WTC11 (cell line): ENCODE measurements at regions not wholly inside any gene's neighbourhood (a gene's known extent, or its start where the extent isn't known, plus 50 kb on each side); places are given as distances from the start of the nearest gene placed in this dataset.

Source experiments
- ATAC-seq: fragments of 200-7000 bp; cut with Tn5 transposase; 2 replicates; pipeline ENCODE4 v1.10.0; 2021; ENCODE audit warnings: mild to moderate bottlenecking, moderate library complexity
- CTCF ChIA-PET: fragments of 300-600 bp; sonication (Branson Sonifier 250); formaldehyde crosslinking; loops from one replicate; lab custom pipeline; 2021; ENCODE audit warnings: antibody characterized with exemption; lab: Charles Lee
- POLR2A ChIA-PET: fragments of 350-600 bp; sonication (Branson Sonifier 250); formaldehyde crosslinking; loops from one replicate; lab custom pipeline; 2021; ENCODE audit warnings: antibody characterized with exemption; lab: Charles Lee
- DNase-seq: peaks from one replicate; pipeline ENCODE4 v3.0.0; 2021; ENCODE audit warnings: low spot score
- H3K27ac Mint-ChIP-seq: 2 replicates; pipeline ENCODE4 v1.8.0; 2021; ENCODE audit warnings: mixed read lengths
- H3K27me3 Mint-ChIP-seq: 2 replicates; pipeline ENCODE4 v1.8.0; 2021; ENCODE audit warnings: low read depth, mild to moderate bottlenecking, moderate library complexity, mixed read lengths
- H3K36me3 Mint-ChIP-seq: 2 replicates; pipeline ENCODE4 v1.8.0; 2021; ENCODE audit warnings: mixed read lengths
- H3K4me1 Mint-ChIP-seq: 2 replicates; pipeline ENCODE4 v1.8.0; 2022; ENCODE audit warnings: mixed read lengths
- H3K4me3 Mint-ChIP-seq: 2 replicates; pipeline ENCODE4 v1.8.0; 2021; ENCODE audit warnings: mild to moderate bottlenecking, moderate library complexity, mixed read lengths
- H3K9me3 Mint-ChIP-seq: 2 replicates; pipeline ENCODE4 v1.8.0; 2021; ENCODE audit warnings: mixed read lengths
- ATF1 ChIP-seq: sonication (generic); formaldehyde crosslinking; IDR thresholded peaks from 2 replicates; pipeline ENCODE4 v1.8.1; 2023; ENCODE audit warnings: mild to moderate bottlenecking, moderate library complexity, missing genetic modification reagents
- ATF2 ChIP-seq: sonication (generic); formaldehyde crosslinking; IDR thresholded peaks from 2 replicates; pipeline ENCODE4 v1.8.1; 2022; ENCODE audit warnings: low read depth, missing genetic modification reagents, borderline replicate concordance
- EMX1 ChIP-seq: fragments of 250-450 bp; sonication (Bioruptor Pico); IDR thresholded peaks from 2 replicates; pipeline ENCODE4 v1.8.0; 2021; ENCODE audit warnings: mild to moderate bottlenecking
- FOXK1 ChIP-seq: sonication (generic); formaldehyde crosslinking; IDR thresholded peaks from 2 replicates; pipeline ENCODE4 v1.8.0; 2022; ENCODE audit warnings: mild to moderate bottlenecking, moderate library complexity, missing genetic modification reagents
- FOXP1 ChIP-seq: sonication (generic); formaldehyde crosslinking; IDR thresholded peaks from 2 replicates; pipeline ENCODE4 v1.8.0; 2022; ENCODE audit warnings: missing genetic modification reagents, mild to moderate bottlenecking, moderate library complexity, borderline replicate concordance
- GABPB1 ChIP-seq: sonication (generic); formaldehyde crosslinking; IDR thresholded peaks from 2 replicates; pipeline ENCODE4 v1.8.1; 2023; ENCODE audit warnings: mild to moderate bottlenecking, missing genetic modification reagents
- HMGXB4 ChIP-seq: sonication (generic); formaldehyde crosslinking; IDR thresholded peaks from 2 replicates; pipeline ENCODE4 v1.8.1; 2023; ENCODE audit warnings: mild to moderate bottlenecking, moderate library complexity, missing genetic modification reagents
- KAT7 ChIP-seq: sonication (generic); formaldehyde crosslinking; IDR thresholded peaks from 2 replicates; pipeline ENCODE4 v1.8.1; 2023; ENCODE audit warnings: missing genetic modification reagents, mild to moderate bottlenecking, borderline replicate concordance
- MLX ChIP-seq: sonication (generic); formaldehyde crosslinking; IDR thresholded peaks from 2 replicates; pipeline ENCODE4 v1.8.1; 2023; ENCODE audit warnings: mild to moderate bottlenecking, missing genetic modification reagents, moderate library complexity
- NR1H2 ChIP-seq: sonication (generic); formaldehyde crosslinking; IDR thresholded peaks from 2 replicates; pipeline ENCODE4 v1.9.0; 2021; ENCODE audit warnings: mild to moderate bottlenecking, moderate library complexity, missing genetic modification reagents
- NR2C2 ChIP-seq: sonication (generic); formaldehyde crosslinking; IDR thresholded peaks from 2 replicates; pipeline ENCODE4 v1.8.0; 2022; ENCODE audit warnings: mild to moderate bottlenecking, missing genetic modification reagents
- PRRX2 ChIP-seq: fragments of 250-450 bp; sonication (Bioruptor Pico); IDR thresholded peaks from 2 replicates; pipeline ENCODE4 v1.8.0; 2021; ENCODE audit warnings: mild to moderate bottlenecking
- RELA ChIP-seq: sonication (generic); formaldehyde crosslinking; IDR thresholded peaks from 2 replicates; pipeline ENCODE4 v1.8.1; 2022; ENCODE audit warnings: missing genetic modification reagents, mild to moderate bottlenecking, borderline replicate concordance
- SOX15 ChIP-seq: fragments of 250-450 bp; sonication (Bioruptor Pico); IDR thresholded peaks from 2 replicates; pipeline ENCODE4 v1.9.0; 2021; ENCODE audit warnings: mild to moderate bottlenecking
- SP1 ChIP-seq: sonication (generic); formaldehyde crosslinking; conservative IDR thresholded peaks from 2 replicates; pipeline ENCODE4 v1.8.1; 2022; ENCODE audit warnings: missing genetic modification reagents
- ZNF138 ChIP-seq: sonication (generic); formaldehyde crosslinking; conservative IDR thresholded peaks from 2 replicates; pipeline ENCODE4 v1.8.1; 2022; ENCODE audit warnings: mild to moderate bottlenecking, moderate library complexity, missing genetic modification reagents
- ZNF416 ChIP-seq: fragments of 250-450 bp; sonication (Bioruptor Pico); IDR thresholded peaks from 2 replicates; pipeline ENCODE4 v1.9.0; 2021; ENCODE audit warnings: mild to moderate bottlenecking, inconsistent platforms
- TF ChIP-seq, protein P1 (sequence below): sonication (generic); formaldehyde crosslinking; conservative IDR thresholded peaks from 2 replicates; pipeline ENCODE4 v1.8.1; 2023; ENCODE audit warnings: mild to moderate bottlenecking, low read depth, missing genetic modification reagents, moderate library complexity
- TF ChIP-seq, protein P2 (sequence below): sonication (generic); formaldehyde crosslinking; IDR thresholded peaks from 2 replicates; pipeline ENCODE4 v1.8.1; 2023; ENCODE audit warnings: mild to moderate bottlenecking, missing genetic modification reagents
- TF ChIP-seq, protein P3 (sequence below): fragments of 250-450 bp; sonication (Bioruptor Pico); IDR thresholded peaks from 2 replicates; pipeline ENCODE4 v1.8.0; 2021; ENCODE audit warnings: mild to moderate bottlenecking
- TF ChIP-seq, protein P4 (sequence below): sonication (generic); formaldehyde crosslinking; IDR thresholded peaks from 2 replicates; pipeline ENCODE4 v1.8.0; 2022; ENCODE audit warnings: mild to moderate bottlenecking, missing genetic modification reagents

DNA sequence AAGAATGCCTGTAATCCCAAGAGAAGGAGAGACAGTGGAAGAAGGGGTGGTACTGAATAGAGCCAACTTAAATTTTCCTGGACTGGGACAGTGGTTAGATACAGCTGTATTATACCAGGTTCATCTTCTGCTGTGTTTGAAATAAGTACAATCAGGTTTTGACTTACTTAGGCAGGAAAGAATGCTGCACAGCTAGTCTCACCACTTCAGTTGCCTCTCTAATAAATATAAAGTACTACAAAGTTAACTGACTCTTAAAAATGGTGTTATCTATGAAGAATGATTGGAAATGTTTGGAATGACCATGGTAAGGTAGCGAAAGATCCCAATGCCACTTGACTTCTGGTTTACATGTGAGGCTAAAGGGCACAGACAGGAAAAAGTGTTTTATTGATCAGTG lies 652.1 kb downstream of the NOVA1 start (continued):
- TF ChIP-seq PRRX2 (no peak), FOXP1 (CRISPR knock-in tag) (no peak), SOX15 (CRISPR knock-in tag) (no peak), MLX (CRISPR knock-in tag) (no peak), ATF2 (CRISPR knock-in tag) (no peak), ZNF416 (CRISPR knock-in tag) (no peak), GABPB1 (CRISPR knock-in tag) (no peak), ZNF138 (no peak), HMGXB4 (CRISPR knock-in tag) (no peak)
- TF ChIP-seq, protein P1, sequence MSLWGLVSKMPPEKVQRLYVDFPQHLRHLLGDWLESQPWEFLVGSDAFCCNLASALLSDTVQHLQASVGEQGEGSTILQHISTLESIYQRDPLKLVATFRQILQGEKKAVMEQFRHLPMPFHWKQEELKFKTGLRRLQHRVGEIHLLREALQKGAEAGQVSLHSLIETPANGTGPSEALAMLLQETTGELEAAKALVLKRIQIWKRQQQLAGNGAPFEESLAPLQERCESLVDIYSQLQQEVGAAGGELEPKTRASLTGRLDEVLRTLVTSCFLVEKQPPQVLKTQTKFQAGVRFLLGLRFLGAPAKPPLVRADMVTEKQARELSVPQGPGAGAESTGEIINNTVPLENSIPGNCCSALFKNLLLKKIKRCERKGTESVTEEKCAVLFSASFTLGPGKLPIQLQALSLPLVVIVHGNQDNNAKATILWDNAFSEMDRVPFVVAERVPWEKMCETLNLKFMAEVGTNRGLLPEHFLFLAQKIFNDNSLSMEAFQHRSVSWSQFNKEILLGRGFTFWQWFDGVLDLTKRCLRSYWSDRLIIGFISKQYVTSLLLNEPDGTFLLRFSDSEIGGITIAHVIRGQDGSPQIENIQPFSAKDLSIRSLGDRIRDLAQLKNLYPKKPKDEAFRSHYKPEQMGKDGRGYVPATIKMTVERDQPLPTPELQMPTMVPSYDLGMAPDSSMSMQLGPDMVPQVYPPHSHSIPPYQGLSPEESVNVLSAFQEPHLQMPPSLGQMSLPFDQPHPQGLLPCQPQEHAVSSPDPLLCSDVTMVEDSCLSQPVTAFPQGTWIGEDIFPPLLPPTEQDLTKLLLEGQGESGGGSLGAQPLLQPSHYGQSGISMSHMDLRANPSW (CRISPR knock-in tag): no peak
- TF ChIP-seq, protein P2, sequence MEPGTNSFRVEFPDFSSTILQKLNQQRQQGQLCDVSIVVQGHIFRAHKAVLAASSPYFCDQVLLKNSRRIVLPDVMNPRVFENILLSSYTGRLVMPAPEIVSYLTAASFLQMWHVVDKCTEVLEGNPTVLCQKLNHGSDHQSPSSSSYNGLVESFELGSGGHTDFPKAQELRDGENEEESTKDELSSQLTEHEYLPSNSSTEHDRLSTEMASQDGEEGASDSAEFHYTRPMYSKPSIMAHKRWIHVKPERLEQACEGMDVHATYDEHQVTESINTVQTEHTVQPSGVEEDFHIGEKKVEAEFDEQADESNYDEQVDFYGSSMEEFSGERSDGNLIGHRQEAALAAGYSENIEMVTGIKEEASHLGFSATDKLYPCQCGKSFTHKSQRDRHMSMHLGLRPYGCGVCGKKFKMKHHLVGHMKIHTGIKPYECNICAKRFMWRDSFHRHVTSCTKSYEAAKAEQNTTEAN (CRISPR knock-in tag): no peak
- TF ChIP-seq, protein P3, sequence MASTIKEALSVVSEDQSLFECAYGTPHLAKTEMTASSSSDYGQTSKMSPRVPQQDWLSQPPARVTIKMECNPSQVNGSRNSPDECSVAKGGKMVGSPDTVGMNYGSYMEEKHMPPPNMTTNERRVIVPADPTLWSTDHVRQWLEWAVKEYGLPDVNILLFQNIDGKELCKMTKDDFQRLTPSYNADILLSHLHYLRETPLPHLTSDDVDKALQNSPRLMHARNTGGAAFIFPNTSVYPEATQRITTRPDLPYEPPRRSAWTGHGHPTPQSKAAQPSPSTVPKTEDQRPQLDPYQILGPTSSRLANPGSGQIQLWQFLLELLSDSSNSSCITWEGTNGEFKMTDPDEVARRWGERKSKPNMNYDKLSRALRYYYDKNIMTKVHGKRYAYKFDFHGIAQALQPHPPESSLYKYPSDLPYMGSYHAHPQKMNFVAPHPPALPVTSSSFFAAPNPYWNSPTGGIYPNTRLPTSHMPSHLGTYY: no peak

DNA sequence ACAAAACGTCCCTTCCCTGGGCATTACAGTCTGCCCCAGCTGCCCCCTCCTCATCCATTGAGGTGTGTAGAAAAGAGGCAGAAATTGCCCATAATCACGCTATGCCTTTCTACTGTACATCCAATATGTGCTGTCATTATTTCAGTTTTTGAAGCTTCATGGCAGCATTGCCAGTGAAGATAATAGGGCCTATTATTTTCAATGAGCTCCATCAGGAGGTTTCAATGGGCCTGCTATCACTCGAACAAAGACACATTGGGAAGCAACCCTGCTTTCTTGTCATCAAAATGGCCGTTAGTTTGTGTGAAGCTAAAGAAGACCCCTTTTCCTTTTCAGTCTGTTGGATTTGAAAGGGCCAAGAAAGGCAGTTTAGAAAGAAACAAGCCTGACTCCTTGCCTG lies 653.8 kb downstream of the NOVA1 start:
- no peak overlapping the region for H3K27ac Mint-ChIP-seq
- no peak for TF ChIP-seq SP1
- no peak for TF ChIP-seq NR1H2 (CRISPR knock-in tag)
- TF ChIP-seq, all 79 proteins: peak for 0
- DNase-seq: no peak
- Mint-ChIP-seq H3K4me3 (no peak overlapping the region), H3K9me3 (no peaks in the 10 kb centered on the region), H3K4me1 (no peaks in the 10 kb centered on the region), H3K27me3 (no peaks in the 10 kb centered on the region), H3K36me3 (no peaks in the 10 kb centered on the region)
- CTCF ChIA-PET: interaction anchor here (1.2 to 2.0 kb wide), 2 partner anchors 36 to 64 kb away, joined by 4 to 8 read pairs; no protein-coding TSS in a partner anchor
- POLR2A ChIA-PET: no interaction called here
- no peak for ATAC-seq

DNA sequence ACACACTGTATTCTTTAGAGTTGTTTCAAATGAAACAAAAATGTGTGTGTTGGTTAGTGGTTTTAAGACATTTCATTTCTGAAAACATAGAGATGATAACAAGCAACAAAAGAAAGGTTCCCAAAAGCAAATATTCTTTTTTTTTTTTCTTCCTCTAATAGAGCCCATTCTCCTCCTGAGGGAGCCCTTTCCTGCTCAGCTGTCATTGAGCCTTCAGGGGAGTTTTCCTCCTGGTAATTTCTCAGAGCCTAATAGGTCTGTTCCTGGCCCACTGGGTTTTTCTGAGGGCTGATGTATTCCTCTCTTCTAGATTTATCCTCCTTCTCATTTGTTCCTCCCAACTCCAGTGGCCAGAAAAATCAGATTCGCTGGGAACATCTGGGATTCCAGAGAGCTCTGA lies 654.5 kb downstream of the NOVA1 start:
- CTCF ChIA-PET: interaction anchor here (1.0 to 2.0 kb wide), 4 partner anchors 35 to 220 kb away, joined by 3 to 8 read pairs (median 4); no protein-coding TSS in a partner anchor
- H3K4me1 Mint-ChIP-seq: no peaks in the 10 kb centered on the region
- no peak for DNase-seq
- TF ChIP-seq EMX1 (CRISPR knock-in tag) (no peak), KAT7 (CRISPR knock-in tag) (no peak), NR2C2 (CRISPR knock-in tag) (no peak), SP1 (no peak), RELA (CRISPR knock-in tag) (no peak), FOXP1 (CRISPR knock-in tag) (no peak), ATF1 (CRISPR knock-in tag) (no peak), FOXK1 (CRISPR knock-in tag) (no peak)
- TF ChIP-seq, protein P4, sequence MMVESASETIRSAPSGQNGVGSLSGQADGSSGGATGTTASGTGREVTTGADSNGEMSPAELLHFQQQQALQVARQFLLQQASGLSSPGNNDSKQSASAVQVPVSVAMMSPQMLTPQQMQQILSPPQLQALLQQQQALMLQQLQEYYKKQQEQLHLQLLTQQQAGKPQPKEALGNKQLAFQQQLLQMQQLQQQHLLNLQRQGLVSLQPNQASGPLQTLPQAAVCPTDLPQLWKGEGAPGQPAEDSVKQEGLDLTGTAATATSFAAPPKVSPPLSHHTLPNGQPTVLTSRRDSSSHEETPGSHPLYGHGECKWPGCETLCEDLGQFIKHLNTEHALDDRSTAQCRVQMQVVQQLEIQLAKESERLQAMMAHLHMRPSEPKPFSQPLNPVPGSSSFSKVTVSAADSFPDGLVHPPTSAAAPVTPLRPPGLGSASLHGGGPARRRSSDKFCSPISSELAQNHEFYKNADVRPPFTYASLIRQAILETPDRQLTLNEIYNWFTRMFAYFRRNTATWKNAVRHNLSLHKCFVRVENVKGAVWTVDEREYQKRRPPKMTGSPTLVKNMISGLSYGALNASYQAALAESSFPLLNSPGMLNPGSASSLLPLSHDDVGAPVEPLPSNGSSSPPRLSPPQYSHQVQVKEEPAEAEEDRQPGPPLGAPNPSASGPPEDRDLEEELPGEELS: no peak

More for the DNA sequence above, 654.5 kb downstream of the NOVA1 start:
- POLR2A ChIA-PET: interaction anchor here (0.5 kb wide), 1 partner anchor 92 kb away, joined by 3 read pairs; no protein-coding TSS in a partner anchor
- H3K27ac Mint-ChIP-seq: no peak overlapping the region
- H3K9me3 Mint-ChIP-seq: no peaks in the 10 kb centered on the region
- ATAC-seq: peak; percentile 46; the same call in 1 of the 2 replicates
- H3K27me3 Mint-ChIP-seq: no peaks in the 10 kb centered on the region
- H3K36me3 Mint-ChIP-seq: no peaks in the 10 kb centered on the region
- H3K4me3 Mint-ChIP-seq: no peak overlapping the region
